GM06990 (cell line): ENCODE measurements at regions not wholly inside any gene's neighbourhood (a gene's known extent, or its start where the extent isn't known, plus 50 kb on each side); places are given as distances from the start of the nearest gene placed in this dataset.

Experiments used
- DNase-seq: peaks from one replicate; pipeline ENCODE4 v3.0.0-alpha.2; 2011; ENCODE audit not compliant: insufficient read length; ENCODE audit errors: extremely low read depth
- H3K27me3 ChIP-seq: replicated peaks from 2 replicates; pipeline ENCODE4 v1.6.0; 2011; ENCODE audit warnings: low read length; ENCODE audit not compliant: control insufficient read depth, insufficient read depth
- H3K36me3 ChIP-seq: 2 replicates; pipeline ENCODE4 v1.5.1; 2011; ENCODE audit warnings: low read length; ENCODE audit not compliant: control insufficient read depth, insufficient read depth
- H3K4me3 ChIP-seq: replicated peaks from 2 replicates; pipeline ENCODE4 v1.5.1; 2011; ENCODE audit warnings: low read depth, mild to moderate bottlenecking, control low read depth, low read length
- CTCF ChIP-seq: IDR thresholded peaks from 2 replicates; pipeline ENCODE4 v1.5.1; 2011; ENCODE audit warnings: low read length, control low read depth, mild to moderate bottlenecking, inconsistent platforms; ENCODE audit not compliant: insufficient read depth, poor library complexity, severe bottlenecking

- Histone ChIP-seq H3K36me3 (no peaks in the 10 kb centered on the region), H3K4me3 (no peak overlapping the region), H3K27me3 (no peaks in the 10 kb centered on the region)
- no peak for DNase-seq
- no peak for TF ChIP-seq CTCF
Measured at GRCh38 chr3:59245859-59246501, 196.2 kb upstream of the CFAP20DC start.

GRCh38 chr3:59245300-59245858 lies 195.6 kb upstream of the CFAP20DC start:
- no peaks in the 10 kb centered on the region for H3K36me3 ChIP-seq
- H3K27me3 ChIP-seq = no peaks in the 10 kb centered on the region
- TF ChIP-seq CTCF = no peak
- H3K4me3 ChIP-seq = no peak overlapping the region
- DNase-seq = no peak

- no peak overlapping the region for H3K4me3 ChIP-seq
- DNase-seq = no peak
- no peaks in the 10 kb centered on the region for H3K27me3 ChIP-seq
- no peaks in the 10 kb centered on the region for H3K36me3 ChIP-seq
- no peak for TF ChIP-seq CTCF
Measured at GRCh38 chr3:59244343-59244742, 194.5 kb upstream of the CFAP20DC start.

- H3K36me3 ChIP-seq = no peaks in the 10 kb centered on the region
- no peak for DNase-seq
Measured at GRCh38 chr3:59243476-59243875, 193.7 kb upstream of the CFAP20DC start.

GRCh38 chr3:59240666-59241255 lies 190.9 kb upstream of the CFAP20DC start:
- DNase-seq = no peak
- Histone ChIP-seq H3K36me3 (no peaks in the 10 kb centered on the region), H3K4me3 (no peak overlapping the region), H3K27me3 (no peaks in the 10 kb centered on the region)
- no peak for TF ChIP-seq CTCF

More at GRCh38 chr3:59243476-59243875, 193.7 kb upstream of the CFAP20DC start:
- H3K4me3 ChIP-seq = no peak overlapping the region
- no peak for TF ChIP-seq CTCF
- H3K27me3 ChIP-seq = no peaks in the 10 kb centered on the region
